HG03196 (cell line): ENCODE measurements at regions not wholly inside any gene's neighbourhood (a gene's known extent, or its start where the extent isn't known, plus 50 kb on each side); places are given as distances from the start of the nearest gene placed in this dataset.
"Not testable (repeated sequence)": the region's sequence is repeated elsewhere in the genome, so short reads cannot be mapped to it uniquely, and the experiment has no call there.

Experiments used
- ATAC-seq: cut with Tn5 transposase; IDR thresholded peaks from one replicate; pipeline ENCODE4 v1.9.1; 2021; ENCODE audit not compliant: unreplicated experiment

DNA sequence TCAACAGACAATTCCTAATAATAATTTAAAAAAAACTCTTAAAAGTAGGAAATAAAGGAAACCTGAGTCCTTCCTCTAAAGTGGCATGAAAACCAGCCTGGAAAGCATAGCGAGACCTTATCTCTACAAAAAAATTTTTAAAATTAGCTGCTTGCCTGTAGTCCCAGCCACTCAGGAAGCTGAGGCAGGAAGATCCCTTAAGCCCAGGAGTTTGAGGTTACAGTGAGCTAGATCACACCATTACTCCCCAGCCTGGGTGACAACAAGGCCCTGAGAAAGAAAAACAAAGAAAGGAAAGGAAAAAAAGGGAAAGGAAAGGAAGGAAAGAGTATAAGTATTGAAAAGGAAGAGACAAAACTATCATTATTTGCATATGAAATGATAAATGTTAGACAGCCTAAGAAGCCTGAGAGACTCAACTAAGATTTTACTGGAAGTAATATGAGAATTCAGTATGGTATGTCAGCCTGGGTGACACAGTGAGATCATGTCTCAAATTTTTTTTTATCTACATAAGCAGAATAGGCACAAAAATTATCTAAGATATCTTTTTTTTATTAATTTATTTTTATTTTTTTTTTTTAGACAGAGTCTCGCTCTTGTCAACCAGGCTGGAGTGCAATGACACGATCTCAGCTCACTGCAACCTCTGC lies 113.0 kb downstream of the GOSR1 start:
- no peak for ATAC-seq

DNA sequence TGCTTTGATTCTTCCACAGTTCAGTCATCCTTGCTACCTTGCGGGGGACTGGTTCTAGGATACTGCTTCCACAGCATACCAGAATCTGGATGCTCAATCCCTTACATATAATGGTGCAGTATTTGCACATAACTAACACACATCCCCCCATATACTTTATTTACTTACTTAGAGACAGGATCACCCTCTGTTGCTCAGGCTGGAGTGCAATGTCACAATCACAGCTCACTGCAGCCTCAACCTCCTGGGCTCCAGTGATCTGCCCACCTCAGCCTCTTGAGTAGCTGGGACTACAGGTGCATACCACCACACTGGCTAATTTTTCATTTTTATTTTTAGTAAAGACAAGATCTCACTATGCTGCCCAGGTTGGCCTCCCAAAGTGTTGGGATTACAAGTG lies 112.2 kb downstream of the GOSR1 start:
- ATAC-seq, result no peak

DNA sequence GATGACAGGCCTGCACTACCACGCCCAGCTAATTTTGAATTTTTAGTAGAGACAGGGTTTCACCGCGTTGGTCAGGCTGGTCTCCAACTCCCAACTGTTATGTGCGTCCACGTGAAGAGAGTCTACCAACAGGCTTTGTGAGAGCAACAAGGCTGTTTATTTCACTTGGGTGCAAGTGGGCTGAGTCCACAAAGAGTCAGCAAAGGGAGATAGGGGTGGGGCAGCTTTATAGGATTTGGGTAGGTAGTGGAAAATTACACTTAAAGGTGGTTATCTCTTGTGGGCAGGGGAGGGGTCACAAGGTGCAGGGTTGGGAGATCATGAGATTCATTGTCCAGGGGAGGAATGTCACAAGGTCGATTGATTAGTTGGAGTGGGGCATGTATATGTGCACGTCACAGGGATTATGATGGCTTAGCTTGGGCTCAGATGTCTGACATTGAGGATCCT lies 111.6 kb downstream of the GOSR1 start:
- ATAC-seq, result no peak

DNA sequence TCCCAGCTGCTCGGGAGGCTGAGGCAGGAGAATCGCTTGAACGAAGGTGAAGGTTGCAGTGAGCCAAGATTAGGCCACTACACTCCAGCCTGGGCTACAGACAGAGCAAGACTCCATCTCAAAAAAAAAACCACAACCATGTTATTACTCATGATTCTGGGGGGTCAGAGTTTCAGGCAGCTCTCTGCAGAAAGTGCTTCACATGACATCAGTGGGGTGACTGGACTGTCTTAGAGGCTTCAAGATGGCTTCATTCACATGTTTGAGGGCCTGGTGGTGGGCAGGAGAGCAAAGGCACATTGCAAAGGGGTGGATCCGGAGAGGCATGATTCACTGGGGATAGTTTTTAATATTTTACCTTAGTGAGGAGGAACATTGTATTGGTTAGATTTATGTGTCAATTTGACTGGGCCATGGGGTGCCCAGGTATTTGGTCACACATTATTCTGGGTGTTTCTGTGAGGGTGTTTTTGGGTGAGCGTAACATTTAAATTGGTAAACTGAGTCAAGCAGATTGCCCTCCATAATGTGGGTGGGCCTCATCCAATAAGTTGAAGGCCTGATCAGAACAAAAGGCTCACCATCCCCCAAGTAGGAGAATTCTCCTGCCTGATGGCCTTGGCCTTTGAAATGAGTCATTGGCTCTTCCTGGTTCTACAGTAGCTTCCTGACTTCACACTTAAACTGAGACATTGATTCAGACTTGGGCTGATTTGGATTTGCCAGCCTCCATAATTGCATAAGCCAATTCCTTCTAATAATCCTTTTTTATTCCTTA lies 109.8 kb downstream of the GOSR1 start:
- ATAC-seq, result no peak

DNA sequence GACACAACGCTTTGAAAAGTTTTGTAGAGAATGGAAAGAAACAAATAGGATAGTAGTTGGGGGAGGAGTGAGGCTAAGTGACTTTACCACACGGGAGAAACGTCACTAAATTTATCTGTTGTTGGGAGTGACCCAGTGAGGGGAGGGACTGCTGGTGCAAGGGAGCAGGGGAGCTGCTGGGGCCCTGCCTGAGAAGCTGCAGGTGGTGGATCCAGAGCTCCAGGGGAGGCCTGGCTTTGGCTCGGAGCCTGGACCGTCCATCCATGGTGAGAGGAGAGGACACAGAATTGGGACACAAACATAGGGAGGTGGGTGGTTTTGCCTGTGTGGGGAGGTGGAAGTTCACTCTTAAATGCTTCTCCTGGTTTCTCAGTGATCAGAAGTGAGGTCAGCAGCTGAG lies 107.6 kb downstream of the GOSR1 start:
- no peak for ATAC-seq

DNA sequence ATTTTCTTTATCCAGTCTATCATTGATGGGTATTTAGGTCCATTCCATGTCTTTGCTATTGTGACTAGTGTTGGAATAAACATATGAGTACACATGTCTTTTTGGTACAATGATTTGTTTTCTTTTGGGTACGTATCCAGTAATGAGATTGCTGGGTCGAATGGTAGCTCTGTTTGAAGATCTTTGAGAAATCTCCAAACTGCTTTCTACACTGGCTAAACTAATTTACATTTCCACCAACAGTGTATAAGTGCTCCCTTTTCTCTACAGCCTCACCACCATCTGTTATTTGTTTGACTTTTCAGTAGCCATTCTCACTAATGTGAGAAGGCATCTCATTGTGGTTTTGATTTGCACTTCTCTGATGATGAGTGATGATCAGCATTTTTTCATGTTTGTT lies 103.7 kb downstream of the GOSR1 start:
- no peak for ATAC-seq

DNA sequence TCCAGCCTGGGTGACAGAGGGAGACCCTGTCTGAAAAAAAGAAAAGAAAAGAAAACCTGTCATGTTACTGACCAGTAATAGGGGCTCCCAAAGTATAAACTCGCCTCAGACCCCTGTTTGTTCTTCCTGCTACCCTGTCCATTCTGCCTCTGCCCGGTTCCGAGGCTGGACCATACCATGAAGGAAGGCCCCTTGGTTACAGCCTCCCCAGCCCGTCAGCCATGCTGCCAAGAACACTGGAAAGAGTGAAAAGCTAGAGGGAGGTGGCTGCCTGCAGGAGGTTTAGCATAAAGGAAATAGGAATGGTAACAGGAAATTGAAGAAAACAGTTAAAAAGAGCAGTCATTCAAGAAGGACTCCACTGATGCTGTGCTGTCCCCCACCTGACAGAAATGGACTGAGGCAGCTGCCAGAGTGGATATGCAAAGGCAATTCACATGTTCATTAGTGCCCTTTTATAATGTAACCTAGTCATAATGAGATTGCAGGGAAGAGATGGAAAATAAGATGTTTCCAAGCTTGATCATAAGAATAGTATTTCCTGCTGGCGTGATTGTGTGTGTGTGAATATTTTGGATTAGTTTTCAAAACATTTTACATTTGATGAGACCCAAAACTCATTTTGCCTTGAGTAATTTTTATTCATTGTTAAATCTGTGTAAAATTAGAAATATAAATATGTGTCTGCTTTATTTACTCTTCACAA lies 102.6 kb downstream of the GOSR1 start:
- ATAC-seq, result no peak

DNA sequence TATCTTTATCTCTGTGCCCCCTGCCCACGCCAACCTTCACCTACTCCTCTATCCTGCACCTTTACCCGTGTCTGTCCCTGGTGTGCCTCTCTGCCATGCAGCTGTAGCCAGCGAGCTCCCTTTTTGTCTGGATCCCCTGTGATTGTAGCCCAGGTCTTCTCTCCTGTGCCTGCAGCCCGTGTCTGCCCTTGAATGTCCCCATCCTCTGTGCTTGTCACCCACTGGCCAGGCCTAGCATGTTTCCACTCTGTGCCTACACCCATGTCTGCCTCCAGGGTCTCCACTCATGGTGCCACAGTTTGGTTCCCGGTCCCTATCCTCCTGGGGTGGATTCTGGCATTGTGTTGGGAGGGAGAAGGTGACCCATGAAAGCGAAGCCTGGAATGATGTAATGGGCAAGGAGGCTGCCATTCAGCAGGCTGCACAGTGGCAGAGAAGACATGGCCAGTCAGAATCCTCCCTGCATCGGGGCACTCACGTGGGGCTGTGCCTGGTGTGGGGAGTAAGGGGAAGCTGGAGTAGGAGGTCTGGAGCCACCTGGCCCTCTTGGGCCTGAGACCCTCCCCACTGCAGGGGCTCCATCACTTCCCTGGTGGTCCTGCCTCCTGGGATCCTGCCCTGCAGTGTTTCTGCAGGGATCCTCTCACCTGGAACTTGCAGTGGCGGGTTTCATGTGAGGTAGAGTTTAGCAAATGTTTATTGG lies 101.0 kb downstream of the GOSR1 start:
- not testable (repeated sequence) for ATAC-seq
